GM21723 (cell line): ENCODE measurements at regions not wholly inside any gene's neighbourhood (a gene's known extent, or its start where the extent isn't known, plus 50 kb on each side); places are given as distances from the start of the nearest gene placed in this dataset.

Experiments
- ATAC-seq: cut with Tn5 transposase; IDR thresholded peaks from one replicate; pipeline ENCODE4 v1.9.1; 2021; ENCODE audit warnings: mild to moderate bottlenecking, moderate library complexity; ENCODE audit not compliant: unreplicated experiment

DNA sequence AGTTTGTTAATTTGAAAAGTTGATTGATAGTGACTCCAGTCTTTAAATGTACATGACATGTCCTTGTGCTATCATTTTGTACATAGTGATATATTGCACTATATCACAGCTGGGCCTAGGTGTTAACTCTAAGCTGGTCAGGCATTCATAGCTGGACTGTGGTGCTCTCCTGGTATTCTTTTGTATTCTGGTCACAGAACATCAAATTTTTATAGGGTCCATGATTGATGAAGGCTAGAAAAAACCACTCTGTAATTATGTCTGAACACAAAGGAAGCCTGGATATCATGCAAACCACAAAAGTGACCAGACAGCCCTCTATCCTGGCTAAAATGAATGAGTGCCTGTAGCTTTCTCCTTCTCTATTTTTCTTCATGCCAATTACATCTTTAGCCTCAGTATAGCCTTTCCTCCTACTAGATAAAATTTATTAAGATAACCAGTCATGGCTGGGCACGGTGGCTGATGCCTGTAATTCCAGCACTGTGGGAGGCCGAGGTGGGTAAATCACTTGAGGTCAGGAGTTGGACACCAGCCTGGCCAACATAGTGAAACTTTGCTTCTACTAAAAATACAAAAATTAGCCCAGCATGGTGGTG, 134.9 kb upstream of the B3GALT2 start:
- ATAC-seq: no peak

DNA sequence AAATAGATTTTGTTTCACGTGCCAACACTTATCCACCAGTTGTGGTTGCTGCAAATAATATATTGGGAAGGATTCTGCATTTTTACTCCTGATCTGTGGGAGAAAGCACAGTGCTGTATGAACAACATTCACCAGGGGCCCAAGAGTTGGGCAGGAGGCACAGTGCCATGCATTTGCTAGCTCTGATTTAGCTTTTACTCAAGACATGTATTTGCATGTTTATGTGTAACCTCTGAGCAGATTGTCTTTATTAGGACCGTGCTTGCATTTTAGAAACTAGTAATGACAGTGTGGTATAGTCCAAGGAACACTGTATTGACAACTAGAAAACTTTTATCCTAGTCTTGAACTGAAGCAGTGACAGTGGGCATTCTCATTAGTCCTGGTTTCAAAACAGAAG, 133.9 kb upstream of the B3GALT2 start:
- no peak for ATAC-seq

DNA sequence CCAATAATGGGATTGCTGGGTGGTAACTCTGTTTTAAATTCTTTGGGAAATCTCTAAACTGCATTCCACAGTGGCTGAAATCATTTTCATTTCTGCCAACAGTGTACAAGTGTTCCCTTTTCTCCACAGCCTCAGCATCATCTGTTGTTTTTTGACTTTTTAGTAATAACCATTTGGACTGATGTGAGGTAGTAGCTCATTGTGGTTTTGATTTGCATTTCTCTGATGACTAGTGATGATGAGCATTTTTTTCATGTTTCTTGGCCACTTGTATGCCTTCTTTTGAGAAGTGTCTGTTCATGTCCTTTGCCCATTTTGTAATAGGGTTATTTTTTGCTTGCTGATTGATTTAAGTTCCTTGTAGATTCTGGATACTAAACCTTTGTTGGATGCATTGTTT, 131.9 kb upstream of the B3GALT2 start:
- no peak for ATAC-seq

GRCh38 chr1:193313354-193314140, 127.1 kb upstream of the B3GALT2 start:
- ATAC-seq: no peak

DNA sequence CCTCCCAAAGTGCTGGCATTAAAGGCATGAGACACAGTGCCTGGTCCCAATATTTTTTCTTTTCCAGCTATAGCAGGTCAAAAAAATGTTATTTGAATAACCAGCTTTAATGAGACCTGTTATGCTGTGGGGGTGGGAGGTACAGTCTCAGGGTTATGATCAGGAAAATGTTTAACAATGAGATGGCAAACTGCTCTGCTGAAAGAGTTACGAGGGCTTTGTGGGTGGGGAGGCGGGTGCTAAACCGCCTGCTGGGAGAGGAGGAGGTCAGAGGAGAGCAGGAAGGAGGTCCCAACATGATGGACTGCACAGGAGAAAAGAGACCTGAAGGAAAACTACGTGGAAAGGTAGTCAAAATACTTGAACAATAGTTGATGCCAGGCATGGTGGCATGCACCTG, 126.0 kb upstream of the B3GALT2 start:
- no peak for ATAC-seq

DNA sequence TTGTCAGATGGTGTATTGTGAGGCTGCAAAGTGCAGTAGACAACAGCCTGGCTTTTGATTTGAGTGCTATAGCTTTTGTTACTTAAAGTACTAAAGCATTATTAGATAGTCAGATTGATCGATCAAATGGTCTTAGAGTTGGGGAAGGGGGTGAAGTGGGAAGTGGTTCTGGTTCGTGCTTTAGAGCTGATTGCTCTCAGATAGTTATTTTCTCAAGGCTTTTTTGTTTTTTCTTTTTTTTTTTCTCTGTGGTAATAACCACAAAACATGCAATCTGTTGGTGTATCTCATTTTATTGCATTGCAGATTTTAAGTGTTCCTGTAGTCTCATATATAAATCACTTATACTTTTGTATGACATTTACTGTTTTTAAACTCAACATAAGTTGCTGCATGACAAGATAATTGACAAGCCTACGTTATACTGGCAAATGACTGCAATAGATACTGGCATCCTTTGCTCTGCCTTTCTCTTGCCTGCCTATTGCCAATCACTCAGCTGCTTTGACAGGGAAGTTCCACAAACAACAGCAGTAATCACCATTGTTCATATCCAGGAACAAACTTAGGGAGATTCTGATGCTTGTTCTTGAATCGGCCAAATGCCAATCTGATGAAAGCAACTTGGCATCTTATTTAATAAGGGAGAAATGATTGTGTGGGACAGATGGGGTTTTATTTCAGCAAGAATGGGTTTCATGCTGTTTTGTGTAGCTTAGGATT, 125.0 kb upstream of the B3GALT2 start:
- no peak for ATAC-seq

DNA sequence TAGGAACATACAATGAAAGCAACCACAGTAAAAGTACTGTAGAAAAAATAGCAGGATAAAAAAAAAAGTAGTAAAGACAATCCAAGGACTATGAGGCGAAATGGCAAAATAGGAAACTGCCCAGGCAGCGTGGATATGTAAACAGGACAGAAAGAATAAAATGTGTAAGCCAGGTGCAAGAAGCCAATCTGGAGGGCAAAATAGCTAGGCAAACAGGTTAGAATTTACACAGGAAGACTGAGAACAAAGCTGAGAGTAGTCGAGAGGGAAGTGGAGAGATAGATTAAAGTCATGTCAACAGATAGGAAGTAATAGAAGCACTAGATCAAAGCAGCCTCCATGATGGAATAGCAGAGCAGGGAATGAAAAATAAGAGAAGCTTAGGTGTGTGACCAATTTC, 124.2 kb upstream of the B3GALT2 start:
- ATAC-seq: no peak

DNA sequence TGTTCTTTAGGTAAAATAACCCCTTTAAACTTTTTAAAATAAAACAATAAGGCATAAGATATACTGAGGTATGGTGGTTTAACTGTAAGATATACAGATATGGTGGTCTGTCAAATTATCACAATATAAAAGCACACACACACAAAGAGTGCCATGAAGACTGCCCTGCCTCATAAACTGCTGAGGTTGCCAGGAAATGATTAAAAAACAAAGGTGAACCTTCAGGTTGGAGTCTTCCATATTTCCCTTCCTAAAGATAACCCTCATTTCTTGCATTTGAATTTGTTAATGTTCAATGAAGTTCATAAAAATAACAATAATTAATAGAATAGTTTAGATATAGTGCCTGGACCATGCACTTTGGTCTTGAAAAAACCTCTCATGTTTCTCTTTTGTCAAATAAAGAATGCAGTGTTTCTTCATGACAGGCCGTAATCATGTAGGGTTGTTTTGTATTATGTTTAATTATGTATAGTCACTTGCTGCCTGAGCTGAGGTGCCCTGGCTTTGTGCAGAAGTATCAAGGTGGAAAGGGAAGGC, 123.6 kb upstream of the B3GALT2 start:
- no peak for ATAC-seq

- no peak for ATAC-seq
Measured at GRCh38 chr1:193308438-193308837, 122.0 kb upstream of the B3GALT2 start.

DNA sequence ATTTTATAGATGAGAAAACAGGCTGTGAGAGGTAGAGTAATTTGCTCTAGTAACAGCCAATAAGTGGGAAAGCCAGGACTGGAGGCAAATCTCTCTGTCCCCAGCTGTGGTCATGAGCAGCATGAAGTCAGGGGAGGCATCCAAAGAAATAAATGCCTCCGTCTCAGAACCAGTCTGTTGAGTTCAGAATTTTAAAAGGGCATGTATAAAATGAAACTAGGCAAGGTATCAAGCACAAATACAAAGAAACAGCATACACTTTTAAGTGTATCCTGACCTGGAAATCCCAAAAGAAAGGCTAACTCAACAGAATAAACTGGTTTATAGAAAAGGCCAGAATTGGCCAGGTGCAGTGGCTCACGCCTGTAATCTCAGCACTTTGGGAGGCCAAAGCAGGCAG, 120.0 kb upstream of the B3GALT2 start:
- no peak for ATAC-seq
